ENCODE measurements at regions not wholly inside any gene's neighbourhood (a gene's known extent, or its start where the extent isn't known, plus 50 kb on each side); places are given as distances from the start of the nearest gene placed in this dataset.

DNA sequence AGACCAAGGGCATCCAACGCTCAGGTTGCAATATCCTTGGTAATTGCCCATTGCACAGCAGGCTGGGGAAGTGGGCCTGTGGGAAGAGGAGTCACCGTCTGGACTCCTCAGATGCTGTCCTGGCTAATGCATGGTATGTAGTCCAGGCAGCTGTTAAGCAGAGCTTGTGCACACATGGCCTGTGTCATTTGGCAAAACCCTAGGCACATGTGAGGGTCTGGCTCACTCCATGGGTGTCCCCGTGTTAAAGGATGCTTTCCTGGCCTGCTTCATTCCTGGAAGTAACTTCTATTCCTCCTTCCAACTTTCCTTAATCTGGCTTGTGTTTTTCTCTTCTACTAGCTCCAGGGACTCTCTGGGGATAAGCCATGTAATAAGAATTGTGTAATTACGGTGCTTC, 378.0 kb upstream of the CA10 start:
- TF ChIP-seq POLR2AphosphoS5 (IDR thresholded peaks at IDR 0.05; ENCODE audit: low read depth, low read length) (no peak), MAX (IDR thresholded peaks at IDR 0.05; ENCODE audit: low read depth) (no peak)
- TF ChIP-seq, protein P1, sequence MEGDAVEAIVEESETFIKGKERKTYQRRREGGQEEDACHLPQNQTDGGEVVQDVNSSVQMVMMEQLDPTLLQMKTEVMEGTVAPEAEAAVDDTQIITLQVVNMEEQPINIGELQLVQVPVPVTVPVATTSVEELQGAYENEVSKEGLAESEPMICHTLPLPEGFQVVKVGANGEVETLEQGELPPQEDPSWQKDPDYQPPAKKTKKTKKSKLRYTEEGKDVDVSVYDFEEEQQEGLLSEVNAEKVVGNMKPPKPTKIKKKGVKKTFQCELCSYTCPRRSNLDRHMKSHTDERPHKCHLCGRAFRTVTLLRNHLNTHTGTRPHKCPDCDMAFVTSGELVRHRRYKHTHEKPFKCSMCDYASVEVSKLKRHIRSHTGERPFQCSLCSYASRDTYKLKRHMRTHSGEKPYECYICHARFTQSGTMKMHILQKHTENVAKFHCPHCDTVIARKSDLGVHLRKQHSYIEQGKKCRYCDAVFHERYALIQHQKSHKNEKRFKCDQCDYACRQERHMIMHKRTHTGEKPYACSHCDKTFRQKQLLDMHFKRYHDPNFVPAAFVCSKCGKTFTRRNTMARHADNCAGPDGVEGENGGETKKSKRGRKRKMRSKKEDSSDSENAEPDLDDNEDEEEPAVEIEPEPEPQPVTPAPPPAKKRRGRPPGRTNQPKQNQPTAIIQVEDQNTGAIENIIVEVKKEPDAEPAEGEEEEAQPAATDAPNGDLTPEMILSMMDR (IDR thresholded peaks at IDR 0.05): no peak
